COLO668 (cell line): ENCODE measurements at regions not wholly inside any gene's neighbourhood (a gene's known extent, or its start where the extent isn't known, plus 50 kb on each side); places are given as distances from the start of the nearest gene placed in this dataset.
A peak's percentile ranks its signal among the peaks of the same experiment; 100 is the strongest.
"Not testable (repeated sequence)": the region's sequence is repeated elsewhere in the genome, so short reads cannot be mapped to it uniquely, and the experiment has no call there.

ENCODE experiments used
- DNase-seq: peaks from one replicate; lab custom pipeline; 2025; ENCODE audit not compliant: unreplicated experiment; lab: John Stamatoyannopoulos, UW

DNA sequence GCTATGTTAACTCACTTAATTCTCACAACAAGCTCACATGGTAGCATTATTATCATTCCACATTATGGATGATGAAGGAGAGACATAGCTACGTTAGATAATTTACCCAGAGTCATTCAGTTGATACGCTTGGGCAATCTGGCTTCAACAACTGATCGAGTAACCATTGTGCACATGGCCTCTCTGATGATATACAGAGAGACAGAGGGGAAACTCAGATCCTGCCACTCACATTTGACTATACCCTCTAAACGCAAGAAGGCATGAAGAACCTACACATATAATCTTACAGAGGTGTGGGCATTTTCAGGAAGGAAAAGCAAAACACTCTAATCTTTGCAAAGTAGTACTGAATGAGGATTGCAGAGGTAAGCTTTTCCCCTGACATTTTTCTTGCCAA, 360.1 kb downstream of the BARHL2 start:
- no peak for DNase-seq

DNA sequence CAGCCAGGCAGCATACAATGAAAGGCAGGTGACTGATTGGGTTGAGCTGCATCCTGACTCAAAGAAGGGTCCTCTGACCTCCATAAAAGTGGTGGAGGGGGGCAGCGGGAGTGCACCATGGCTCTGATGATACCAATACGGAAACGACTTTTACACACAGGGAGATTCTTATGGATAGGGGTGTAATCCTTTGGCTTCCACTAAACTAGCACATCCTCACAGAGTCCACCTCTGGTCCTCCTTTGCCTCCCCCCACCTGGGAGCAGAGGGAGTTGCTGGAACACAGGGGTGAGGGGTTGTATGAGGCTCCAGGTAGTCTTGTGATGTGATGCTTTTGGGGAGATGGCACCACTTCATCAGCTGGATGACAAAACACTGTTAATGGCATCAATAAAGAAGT, 361.0 kb downstream of the BARHL2 start:
- DNase-seq: no peak

- no peak for DNase-seq
These were observed 359.8 kb downstream of the ZNF326 start for GRCh38 chr1:90354704-90355103.

DNA sequence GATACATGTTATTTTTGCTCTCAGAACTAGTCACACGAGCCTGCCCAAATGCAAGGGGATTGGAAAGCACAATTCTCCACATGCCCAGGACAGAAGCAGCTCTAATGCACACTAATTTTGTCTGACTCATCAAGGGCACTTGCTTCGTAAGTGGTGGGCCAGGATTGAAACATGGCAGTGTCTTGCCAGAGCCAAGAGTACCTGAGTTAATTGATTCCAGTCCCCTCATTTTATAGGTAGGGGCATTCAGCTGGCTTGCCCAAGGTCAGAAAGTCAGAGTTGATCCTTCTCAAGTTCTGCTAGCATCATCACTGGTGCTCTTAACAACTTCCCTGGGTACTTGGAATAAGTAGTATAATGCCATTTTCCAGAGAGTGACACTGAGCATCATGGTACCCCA, 356.1 kb downstream of the ZNF326 start:
- no peak for DNase-seq

DNA sequence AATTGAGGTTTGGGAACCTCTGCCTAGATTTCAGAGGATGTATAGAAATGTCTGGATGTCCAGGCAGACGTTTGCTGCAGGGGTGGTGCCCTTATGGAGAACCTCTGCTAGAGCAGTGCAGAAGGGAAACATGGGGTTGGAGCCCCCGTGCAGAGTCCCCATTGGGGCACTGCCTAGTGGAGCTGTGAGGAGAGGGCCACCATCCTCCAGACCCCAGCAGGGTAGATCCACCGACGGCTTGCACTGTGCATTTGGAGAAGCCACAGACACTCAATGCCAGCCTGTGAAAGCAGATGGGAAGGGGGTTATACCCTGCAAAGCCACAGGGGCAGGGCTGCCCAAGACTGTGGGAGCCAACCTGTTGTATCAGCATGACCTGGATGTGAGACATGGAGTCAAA, 354.6 kb downstream of the ZNF326 start:
- DNase-seq: no peak

DNA sequence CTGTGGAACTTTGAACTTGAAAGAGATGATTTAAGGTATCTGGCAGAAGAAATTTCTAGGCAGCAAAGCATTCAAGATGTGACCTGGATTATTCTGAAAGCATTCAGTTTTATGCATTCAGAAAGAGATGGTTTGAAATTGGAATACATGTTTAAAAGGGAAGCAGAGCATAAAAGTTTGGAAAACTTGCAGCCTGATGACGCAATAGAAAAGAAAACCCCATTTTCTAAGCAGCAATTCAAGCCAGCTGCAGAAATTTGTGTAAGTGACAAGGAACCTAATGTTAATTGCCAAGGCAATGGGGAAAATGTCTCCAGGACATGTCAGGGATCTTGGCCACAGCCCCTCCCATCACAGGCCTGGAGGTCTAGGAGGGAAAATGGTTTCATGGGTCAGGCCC, 354.0 kb downstream of the ZNF326 start:
- no peak for DNase-seq

DNA sequence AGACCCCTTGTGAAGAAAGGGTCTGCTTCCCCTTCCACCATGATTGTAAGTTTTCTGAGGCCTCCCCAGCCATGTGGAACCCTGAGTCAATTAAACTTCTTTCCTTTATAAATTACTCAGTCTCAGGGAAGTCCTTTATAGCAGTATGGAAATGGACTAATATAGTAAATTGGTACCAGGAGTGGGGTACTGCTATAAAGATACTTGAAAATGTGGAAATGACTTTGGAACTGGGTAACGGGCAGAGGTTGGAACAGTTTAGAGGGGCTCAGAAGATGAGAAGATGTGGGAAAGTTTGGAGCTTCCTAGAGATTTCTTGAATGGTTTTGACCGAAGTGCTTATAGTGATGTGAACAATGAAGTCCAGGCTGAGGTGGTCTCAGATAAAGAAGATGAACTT, 353.5 kb downstream of the ZNF326 start:
- not testable (repeated sequence) for DNase-seq

DNA sequence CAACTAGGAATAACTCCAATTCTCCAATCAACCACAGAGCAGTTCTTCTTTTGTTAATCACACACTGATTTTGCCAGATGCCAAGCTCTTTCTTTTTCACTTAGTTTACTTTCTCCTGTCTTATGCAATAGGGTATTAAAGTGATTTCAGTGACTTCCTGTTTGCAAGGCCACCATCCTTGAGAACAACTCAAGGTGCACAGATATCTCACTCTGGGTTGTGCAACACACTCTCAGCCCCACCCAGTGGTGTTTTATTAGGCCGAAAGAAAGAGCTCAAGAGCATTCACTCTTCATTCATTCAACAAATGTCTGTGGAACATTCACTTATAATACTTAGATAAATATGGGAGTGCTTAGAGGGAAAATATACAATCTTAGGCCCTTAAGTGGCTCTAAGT, 352.5 kb downstream of the ZNF326 start:
- no peak for DNase-seq

DNA sequence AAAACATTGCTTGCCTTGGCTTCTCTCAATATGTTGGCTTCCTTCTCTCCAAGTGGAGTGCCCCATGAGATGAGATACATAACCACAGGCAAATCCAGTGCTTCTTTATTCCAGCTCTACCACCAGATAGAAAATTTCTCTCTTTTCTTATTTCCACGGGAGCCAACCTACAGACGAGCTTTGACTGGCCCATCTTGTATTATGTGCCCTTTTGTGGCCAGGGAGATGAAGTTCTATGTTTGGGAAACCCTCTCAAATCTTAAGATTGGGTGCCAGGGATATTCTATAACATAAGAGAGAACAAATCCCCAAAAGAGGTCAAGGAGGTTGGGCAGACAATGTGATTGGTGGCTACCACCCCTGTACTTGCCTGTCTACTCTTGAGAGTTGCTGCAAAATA, 351.8 kb downstream of the ZNF326 start:
- no peak for DNase-seq

DNA sequence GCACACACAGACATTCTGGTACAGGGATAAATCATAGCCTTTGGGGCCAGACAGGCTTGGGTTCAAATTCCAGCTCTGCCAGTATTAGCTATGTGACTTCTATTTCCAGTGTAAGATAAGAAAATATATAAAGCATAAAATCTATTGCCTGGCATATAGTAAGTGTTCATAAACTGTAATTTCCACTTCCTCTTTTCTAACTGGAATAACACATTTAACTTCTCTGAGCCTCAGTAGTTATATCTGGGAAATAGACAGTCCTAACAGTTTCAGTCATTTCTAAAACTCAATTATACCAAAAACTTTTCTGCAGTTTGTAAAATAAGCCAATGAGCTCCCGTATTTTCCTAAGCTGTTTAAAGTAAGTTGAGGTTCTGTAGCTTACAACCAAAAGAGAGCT, 351.4 kb downstream of the ZNF326 start:
- DNase-seq: no peak

DNA sequence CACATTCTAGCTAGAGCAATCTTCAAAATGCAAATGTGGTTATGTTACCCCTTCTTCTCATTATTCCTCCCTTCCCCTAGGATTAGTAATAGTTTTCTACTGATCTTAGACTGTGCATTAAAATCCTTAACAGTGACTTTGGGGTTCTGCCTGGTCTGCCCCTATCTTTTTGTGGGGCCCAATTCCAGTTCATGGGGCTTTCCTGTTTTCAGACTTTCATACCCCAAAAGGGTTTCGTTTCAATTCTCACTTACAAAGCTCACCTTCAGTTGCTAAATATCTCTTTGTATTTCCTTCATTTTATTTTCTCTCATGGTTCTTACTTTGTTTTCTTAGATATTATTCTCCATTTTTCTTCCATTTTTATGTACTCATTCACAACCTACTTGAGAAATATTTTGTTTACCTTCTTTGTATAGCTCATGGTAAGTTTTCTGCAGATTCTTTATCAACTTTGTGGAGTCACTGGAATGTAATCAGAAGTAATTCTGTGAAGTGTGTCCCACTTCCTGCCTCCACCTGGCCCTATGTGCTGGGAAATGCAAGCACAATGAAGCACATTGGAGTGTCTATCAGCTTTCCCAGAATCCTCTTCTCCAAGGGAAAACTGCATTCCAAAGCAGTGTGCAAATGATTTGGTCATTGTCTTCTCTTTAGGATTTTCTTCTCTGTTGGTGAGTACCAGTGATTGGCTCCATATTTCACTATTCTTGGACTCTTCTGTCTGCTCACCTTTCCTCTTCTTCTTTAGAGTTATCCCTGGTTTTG, 350.2 kb downstream of the ZNF326 start:
- DNase-seq: no peak

DNA sequence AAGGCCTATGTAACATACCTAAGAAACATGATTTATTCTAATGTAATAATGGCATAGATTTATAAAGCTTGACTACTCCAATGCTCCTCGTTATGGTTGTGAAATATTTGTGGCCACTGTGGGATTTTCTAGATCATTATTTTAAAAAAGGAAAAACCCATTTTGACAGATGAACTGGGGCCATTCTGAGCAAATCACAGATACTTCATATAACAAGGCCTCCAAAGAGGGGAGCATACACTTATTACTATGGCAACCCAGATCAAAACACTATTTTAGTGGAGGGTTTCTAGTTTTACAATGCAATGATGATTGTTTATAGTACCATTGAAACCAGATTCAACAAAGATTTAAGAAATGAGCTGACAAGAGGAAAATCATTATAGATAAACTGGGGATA, 346.6 kb downstream of the ZNF326 start:
- DNase-seq: no peak

- DNase-seq: peak; percentile 54
These were observed 345.7 kb downstream of the ZNF326 start for GRCh38 chr1:90340606-90341005.

DNA sequence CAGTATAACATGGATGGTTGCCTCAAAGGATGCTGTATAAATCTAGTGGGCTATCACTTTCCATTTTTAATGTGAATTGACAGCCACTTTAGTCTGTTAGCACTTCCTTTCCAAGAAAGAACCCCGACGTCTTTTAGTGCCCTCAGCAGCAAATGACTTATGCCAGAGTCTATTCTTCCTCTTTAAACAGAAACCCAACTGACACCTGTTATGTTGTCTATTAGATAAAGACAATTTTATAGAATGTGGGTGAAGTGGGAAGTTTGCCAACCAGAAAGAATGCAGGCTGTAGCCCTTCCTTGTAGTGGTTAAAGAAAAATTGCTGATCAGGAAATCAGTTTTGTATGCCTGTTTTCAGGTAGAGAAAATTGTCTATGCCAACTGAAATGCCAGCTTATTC, 344.9 kb downstream of the ZNF326 start:
- no peak for DNase-seq

GRCh38 chr1:90336552-90337324, 341.8 kb downstream of the ZNF326 start:
- DNase-seq: no peak

GRCh38 chr1:90335558-90335957, 340.6 kb downstream of the ZNF326 start:
- no peak for DNase-seq

- no peak for DNase-seq
These were observed 339.2 kb downstream of the ZNF326 start for GRCh38 chr1:90334137-90334536.

GRCh38 chr1:90325168-90325567, 330.3 kb downstream of the ZNF326 start:
- no peak for DNase-seq

- DNase-seq: no peak
These were observed 327.3 kb downstream of the ZNF326 start for GRCh38 chr1:90322186-90322585.

- no peak for DNase-seq
These were observed 325.0 kb downstream of the ZNF326 start for GRCh38 chr1:90319918-90320317.

- DNase-seq: no peak
These were observed 323.5 kb downstream of the ZNF326 start for GRCh38 chr1:90318431-90318830.

DNA sequence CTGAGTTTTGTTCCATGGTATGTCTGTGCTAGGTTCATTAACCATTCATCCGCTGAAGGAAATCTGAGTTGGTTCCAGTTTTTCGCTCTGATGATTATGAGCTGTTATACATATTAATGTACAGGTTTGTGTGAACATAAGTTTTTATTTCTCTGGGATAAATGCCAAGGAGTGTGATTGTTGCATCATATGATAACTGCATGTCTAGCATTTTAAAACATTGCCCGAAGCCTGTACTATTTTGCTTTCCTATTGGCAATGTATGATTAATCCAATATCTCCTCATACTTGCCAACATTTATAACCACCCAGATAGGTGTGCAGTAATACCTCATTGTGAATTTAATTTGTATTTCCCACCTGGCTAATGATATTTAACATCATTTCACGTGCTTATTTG, 322.7 kb downstream of the ZNF326 start:
- DNase-seq: no peak

DNA sequence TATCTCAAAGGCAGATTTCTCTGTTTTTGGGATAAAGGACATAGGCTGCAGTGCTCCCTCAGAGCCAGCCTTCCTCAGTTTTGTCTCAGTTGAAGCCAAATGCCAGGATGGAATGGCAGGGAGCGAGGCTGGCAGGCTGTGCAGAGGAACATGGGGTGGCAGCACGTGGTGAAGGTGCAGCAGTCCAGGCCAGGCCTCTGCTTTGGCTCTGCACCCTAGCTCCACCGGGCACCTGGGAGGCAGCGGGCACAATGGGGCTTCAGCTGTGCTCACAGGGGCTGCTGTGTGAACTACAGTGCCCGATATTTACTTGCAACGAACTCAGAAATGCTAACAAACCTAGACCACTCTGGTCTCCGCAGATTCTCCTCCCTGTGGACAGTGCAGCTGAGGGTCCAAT, 319.6 kb downstream of the ZNF326 start:
- DNase-seq: no peak
